ENCODE measurements at regions not wholly inside any gene's neighbourhood (a gene's known extent, or its start where the extent isn't known, plus 50 kb on each side); places are given as distances from the start of the nearest gene placed in this dataset.

DNA sequence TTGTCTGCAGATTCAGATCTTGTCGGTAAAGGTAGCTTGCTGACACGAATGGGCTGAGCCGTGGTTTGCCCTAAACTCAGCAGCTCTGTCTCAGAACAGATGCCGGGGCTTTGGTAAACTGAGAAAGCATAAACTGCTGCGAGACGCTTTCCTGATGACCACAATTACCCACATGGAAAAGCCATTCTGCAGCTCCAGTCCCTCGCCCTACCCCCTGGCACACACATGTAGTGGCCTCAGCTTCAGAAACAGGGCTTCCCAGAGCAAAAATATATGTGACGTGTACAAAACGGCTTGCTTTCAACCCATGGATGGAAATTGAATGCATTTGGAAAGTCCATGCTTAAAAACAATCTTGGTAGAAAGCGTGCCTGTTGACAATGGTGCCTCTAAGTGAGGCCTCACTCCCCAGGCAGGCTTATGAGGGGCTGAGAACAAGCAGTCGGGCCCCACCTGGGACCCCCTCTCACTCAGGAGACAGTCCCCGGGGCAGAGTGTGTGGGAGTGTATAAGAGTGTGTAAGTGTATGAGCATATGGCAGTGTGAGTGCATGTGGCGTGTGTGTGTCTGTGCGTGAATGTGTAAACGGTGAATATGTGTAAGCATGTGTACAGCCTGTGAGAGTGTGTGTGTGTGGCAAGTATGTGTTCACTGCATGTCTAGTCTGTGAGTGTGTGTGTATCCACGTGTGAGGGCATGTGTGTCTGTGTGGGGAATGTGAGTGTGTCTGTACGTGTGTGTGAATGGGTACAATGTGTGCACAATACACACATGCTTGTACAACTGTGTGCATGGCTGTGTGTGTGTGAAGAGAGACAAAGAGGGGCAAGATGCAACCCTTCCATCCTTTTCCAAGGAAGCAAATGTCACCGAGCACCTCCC is 88.2 kb upstream of the SMIM23 start:
- no peak for TF ChIP-seq EZH2phosphoT487 (IDR thresholded peaks at IDR 0.05; ENCODE audit: insufficient read depth, low read depth)
- no peak for TF ChIP-seq EZH2 (IDR thresholded peaks at IDR 0.05; ENCODE audit: insufficient read depth, poor library complexity, severe bottlenecking)

Data from GM23248 (cell line).